ENCODE measurements at regions not wholly inside any gene's neighbourhood (a gene's known extent, or its start where the extent isn't known, plus 50 kb on each side); places are given as distances from the start of the nearest gene placed in this dataset.

DNA sequence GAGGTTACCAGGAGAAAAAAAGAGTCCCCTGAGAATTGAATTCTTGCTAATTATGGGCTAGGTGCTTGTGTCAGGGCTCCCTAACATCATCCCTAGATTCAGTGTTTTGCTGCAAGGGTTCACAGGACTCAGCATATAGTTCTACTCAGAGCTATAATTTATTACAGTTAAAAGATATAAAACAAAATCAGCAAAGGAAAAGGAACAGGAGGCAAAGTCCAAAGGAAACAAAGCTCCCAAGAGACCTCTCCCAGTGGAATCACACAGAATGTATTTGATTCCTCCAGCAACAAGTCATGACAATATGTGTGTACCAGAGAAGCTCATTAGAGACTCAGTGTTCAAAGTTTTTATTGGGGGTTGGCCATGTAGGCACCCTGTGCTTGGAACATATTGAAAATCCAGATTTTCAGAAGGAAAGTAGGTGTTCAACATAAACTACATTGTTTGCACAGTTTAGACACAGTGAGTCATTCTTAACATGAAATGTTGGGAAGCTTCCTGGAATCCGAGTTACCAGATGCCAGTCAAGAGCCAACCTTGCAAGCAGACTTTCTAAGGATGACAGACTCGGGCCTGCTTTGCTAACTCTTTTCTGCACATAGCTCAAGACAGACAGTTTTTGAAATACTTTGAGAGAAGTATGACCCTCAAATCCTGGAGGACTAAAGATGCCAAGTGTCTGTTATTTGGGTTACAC lies 311.3 kb upstream of the EMCN start:
- no peak for DNase-seq (ENCODE audit: low spot score)
- in situ Hi-C loops (cut with MboI; ENCODE audit: low sequenced_read_pairs, unreplicated experiment), result no loop called here
- TF ChIP-seq, protein P1, sequence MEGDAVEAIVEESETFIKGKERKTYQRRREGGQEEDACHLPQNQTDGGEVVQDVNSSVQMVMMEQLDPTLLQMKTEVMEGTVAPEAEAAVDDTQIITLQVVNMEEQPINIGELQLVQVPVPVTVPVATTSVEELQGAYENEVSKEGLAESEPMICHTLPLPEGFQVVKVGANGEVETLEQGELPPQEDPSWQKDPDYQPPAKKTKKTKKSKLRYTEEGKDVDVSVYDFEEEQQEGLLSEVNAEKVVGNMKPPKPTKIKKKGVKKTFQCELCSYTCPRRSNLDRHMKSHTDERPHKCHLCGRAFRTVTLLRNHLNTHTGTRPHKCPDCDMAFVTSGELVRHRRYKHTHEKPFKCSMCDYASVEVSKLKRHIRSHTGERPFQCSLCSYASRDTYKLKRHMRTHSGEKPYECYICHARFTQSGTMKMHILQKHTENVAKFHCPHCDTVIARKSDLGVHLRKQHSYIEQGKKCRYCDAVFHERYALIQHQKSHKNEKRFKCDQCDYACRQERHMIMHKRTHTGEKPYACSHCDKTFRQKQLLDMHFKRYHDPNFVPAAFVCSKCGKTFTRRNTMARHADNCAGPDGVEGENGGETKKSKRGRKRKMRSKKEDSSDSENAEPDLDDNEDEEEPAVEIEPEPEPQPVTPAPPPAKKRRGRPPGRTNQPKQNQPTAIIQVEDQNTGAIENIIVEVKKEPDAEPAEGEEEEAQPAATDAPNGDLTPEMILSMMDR (IDR thresholded peaks at IDR 0.05; ENCODE audit: borderline replicate concordance, control extremely low read depth, extremely low read depth, insufficient read depth, missing control alignments), result no peak

DNA sequence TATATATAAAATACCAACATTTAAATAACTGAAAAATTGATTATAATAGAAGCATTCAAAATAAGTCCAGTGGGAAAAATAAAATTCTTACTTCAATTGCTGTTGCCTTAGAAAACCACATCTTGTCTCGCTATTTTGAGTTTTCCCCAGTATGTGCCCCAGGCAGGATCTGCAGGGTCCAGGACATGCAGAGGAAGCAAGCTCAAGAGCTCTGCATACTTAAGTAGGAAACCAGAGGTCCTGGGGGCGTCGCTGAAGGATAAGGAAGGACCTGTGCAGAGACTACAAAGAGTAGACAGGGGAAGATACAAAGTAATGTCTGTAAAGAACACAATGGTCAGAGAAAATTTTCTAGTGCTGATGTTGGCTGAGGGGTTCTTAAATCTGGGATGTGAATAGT lies 310.5 kb upstream of the EMCN start:
- TF ChIP-seq, protein P1 (IDR thresholded peaks at IDR 0.05; ENCODE audit: borderline replicate concordance, control extremely low read depth, extremely low read depth, insufficient read depth, missing control alignments), result no peak
- no peak for DNase-seq (ENCODE audit: low spot score)
- in situ Hi-C loops (cut with MboI; ENCODE audit: low sequenced_read_pairs, unreplicated experiment), result no loop called here

DNA sequence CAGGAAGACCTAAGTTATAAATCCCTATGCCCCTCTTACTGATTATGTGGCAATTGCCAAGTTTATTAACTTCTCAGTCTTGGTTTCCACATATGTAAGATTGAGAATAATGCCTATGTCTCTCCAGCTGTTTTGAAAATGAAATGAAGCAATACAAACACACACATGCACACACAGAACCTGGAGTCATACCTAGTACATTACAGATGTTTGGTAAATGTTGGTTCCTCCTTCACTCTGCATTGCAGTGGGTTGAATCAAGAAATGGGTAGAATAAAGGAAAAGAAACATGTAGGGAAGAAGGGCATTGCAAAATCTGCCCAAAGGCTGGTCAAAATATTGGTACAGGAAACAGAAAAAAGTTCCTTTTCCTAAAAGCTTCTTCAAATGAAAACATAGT lies 309.9 kb upstream of the EMCN start:
- DNase-seq (ENCODE audit: low spot score), result no peak
- in situ Hi-C loops (cut with MboI; ENCODE audit: low sequenced_read_pairs, unreplicated experiment), result no loop called here
- TF ChIP-seq, protein P1 (IDR thresholded peaks at IDR 0.05; ENCODE audit: borderline replicate concordance, control extremely low read depth, extremely low read depth, insufficient read depth, missing control alignments), result no peak

DNA sequence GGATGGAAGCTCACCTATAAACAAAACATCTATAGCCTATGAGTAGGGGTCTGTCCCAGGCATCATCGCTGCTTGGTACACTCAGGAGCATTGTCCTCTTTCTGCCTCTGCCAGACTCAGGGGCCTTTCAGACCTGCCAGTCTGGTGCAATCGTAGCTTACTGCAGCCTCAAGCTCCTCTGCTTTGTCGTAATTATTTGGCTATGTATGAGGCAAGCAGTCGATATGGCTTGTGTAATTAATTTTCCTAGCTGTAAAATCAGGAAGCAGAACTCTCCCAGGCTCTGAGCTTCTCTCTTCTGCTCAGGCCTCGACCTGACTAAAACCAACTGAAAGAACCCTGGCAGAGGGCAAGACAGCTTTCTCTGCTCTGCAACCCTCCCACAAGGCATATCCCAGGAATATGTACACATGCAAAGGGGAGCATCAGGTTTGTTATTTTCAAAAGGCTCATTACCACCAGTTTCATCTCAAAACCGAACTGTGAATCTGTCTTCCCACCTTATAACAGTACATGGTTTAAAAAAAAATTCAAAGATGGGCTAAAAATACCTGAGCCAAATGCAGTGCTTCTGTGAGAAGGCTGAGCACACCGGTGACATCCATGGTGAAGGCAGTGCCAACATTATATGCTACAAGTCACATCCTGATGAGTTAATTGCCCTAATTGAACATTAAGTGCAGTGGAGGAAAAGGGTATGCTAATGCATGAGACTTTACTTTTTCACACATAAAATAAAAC lies 309.2 kb upstream of the EMCN start:
- TF ChIP-seq, protein P1 (IDR thresholded peaks at IDR 0.05; ENCODE audit: borderline replicate concordance, control extremely low read depth, extremely low read depth, insufficient read depth, missing control alignments), result no peak
- in situ Hi-C loops (cut with MboI; ENCODE audit: low sequenced_read_pairs, unreplicated experiment), result no loop called here
- no peak for DNase-seq (ENCODE audit: low spot score)

DNA sequence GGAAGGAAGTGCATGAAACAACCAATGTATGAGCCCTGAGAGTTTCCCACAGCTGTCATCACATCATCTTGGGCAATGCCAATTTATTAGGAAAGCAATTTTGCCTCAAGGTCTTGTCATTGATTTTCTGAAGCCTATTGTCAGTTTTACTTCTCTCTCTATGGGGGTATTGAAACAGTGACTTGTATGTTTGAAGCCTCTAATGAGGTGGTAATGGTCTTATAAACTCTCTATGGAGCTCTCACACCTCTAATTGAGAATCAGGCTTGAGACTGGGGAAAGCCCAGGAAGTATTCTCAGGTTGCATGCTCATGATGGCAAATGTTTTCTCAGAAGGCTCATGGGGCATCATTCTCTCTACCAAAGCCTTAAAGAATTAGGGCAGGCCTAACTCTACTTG lies 308.2 kb upstream of the EMCN start:
- no peak for DNase-seq (ENCODE audit: low spot score)
- TF ChIP-seq, protein P1 (IDR thresholded peaks at IDR 0.05; ENCODE audit: borderline replicate concordance, control extremely low read depth, extremely low read depth, insufficient read depth, missing control alignments), result no peak
- in situ Hi-C loops (cut with MboI; ENCODE audit: low sequenced_read_pairs, unreplicated experiment), result no loop called here

DNA sequence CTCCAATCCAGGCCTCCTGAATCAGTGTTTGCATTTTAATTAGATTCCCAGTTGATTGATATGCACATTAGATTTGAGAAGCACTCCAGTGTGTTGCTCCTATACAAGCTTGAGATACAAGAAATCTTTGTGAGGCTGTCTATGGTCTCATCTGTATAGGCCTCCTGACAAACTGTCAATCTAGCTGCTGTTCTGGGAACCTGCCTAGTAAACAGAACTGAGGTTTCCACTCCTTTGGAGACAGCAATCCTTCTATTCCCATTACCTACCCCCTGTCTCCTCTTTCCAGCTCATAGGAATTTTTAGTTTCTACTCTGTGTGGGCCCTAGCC lies 306.1 kb upstream of the EMCN start:
- in situ Hi-C loops (cut with MboI; ENCODE audit: low sequenced_read_pairs, unreplicated experiment), result no loop called here
- no peak for DNase-seq (ENCODE audit: low spot score)
- TF ChIP-seq, protein P1 (IDR thresholded peaks at IDR 0.05; ENCODE audit: borderline replicate concordance, control extremely low read depth, extremely low read depth, insufficient read depth, missing control alignments), result no peak

All from GM13976 (cell line).